Brain microvascular endothelial cell (primary cell): ENCODE measurements at regions not wholly inside any gene's neighbourhood (a gene's known extent, or its start where the extent isn't known, plus 50 kb on each side); places are given as distances from the start of the nearest gene placed in this dataset.

Experiments
- DNase-seq: peaks from one replicate; pipeline ENCODE4 v3.0.0-alpha.2; 2020
- H3K27ac ChIP-seq: fragments of 250-450 bp; sonication (Bioruptor Pico); 2 replicates; pipeline ENCODE4 v1.5.1; 2020; ENCODE audit warnings: mild to moderate bottlenecking, moderate library complexity
- H3K27me3 ChIP-seq: fragments of 250-450 bp; sonication (Bioruptor Pico); replicated peaks from 2 replicates; pipeline ENCODE4 v1.5.1; 2020; ENCODE audit warnings: mild to moderate bottlenecking
- H3K36me3 ChIP-seq: fragments of 250-450 bp; sonication (Bioruptor Pico); replicated peaks from 2 replicates; pipeline ENCODE4 v1.5.1; 2020; ENCODE audit warnings: mild to moderate bottlenecking
- H3K4me3 ChIP-seq: 2 replicates; pipeline ENCODE4 v1.5.1; 2011; ENCODE audit warnings: low read depth, mild to moderate bottlenecking, control low read depth, low read length, moderate library complexity
- in situ Hi-C: cut with HindIII; loops from 2 replicates; pipeline ENCODE4 v1.10.0; 2017; ENCODE audit warnings: low sequenced_read_pairs, low pct_ligation_motif_present
- TF ChIP-seq, protein P1 (sequence below): IDR thresholded peaks from 2 replicates; pipeline ENCODE4 v1.5.1; 2011; ENCODE audit warnings: low read depth, mild to moderate bottlenecking, moderate library complexity, low read length, control low read depth, inconsistent platforms; ENCODE audit errors: missing control alignments

DNA sequence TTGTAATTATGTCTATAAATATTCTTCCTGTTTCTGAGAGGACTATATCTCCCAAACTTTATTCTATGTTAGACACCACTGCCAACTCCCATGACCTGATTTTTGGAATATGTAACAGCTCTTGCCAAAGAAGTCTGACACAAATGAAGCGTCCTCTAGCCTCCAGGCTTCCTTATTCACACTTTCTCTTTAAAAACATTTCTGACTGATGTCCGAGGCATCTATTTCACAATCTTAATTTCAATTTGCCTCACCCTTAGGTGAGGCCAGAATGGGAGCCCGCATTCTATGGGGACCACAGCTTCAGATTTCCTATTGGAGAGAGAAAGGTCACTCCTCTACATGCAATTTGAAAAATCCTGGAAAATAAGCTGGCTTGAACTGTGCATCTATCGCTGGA is 873.2 kb downstream of the GATA3 start:
- DNase-seq, result no peak
- Histone ChIP-seq H3K27ac (no peak overlapping the region), H3K4me3 (no peak overlapping the region), H3K27me3 (no peaks in the 10 kb centered on the region), H3K36me3 (no peaks in the 10 kb centered on the region)
- in situ Hi-C loops, result no loop called here
- TF ChIP-seq, protein P1, sequence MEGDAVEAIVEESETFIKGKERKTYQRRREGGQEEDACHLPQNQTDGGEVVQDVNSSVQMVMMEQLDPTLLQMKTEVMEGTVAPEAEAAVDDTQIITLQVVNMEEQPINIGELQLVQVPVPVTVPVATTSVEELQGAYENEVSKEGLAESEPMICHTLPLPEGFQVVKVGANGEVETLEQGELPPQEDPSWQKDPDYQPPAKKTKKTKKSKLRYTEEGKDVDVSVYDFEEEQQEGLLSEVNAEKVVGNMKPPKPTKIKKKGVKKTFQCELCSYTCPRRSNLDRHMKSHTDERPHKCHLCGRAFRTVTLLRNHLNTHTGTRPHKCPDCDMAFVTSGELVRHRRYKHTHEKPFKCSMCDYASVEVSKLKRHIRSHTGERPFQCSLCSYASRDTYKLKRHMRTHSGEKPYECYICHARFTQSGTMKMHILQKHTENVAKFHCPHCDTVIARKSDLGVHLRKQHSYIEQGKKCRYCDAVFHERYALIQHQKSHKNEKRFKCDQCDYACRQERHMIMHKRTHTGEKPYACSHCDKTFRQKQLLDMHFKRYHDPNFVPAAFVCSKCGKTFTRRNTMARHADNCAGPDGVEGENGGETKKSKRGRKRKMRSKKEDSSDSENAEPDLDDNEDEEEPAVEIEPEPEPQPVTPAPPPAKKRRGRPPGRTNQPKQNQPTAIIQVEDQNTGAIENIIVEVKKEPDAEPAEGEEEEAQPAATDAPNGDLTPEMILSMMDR, result no peak

DNA sequence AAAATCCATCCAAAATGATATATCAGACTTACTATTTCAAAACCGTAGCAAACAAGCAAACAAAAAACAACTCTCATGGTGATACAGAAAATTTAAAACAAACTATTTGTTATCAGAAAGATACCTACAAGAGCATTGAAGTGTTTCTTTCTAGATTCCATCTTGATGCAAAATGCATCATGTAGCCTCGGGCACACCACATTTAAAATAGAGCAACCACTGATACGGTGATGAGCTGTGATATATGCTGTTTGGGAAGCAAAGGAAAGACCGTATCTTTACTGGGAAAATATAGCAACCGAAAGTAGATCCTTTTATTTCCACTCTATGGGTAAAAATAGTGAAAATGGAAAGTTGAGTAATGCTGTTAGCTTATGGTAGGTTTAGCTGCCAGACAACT is 892.0 kb downstream of the GATA3 start:
- in situ Hi-C loops, result no loop called here
- no peak overlapping the region for H3K4me3 ChIP-seq
- TF ChIP-seq, protein P1, result no peak

DNA sequence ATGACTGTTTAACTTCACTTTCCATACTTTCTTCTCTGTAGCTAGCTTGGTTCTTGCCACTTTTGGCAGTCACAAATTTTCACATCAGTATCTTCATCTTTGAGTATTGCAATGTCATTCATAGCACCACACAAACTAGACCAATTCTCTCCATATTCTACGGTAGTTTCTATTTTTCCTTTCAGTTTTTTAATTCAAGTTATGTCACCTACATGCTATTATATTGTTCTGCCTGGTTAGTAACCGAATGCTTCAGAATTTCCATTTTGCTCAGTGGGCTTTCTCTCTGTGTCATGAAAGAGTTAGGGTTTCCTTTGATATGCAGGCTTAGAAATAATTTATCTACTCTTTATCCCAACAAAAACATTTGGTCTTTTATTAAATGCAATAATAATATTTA is 896.5 kb downstream of the GATA3 start:
- Histone ChIP-seq H3K36me3 (no peaks in the 10 kb centered on the region), H3K27me3 (no peaks in the 10 kb centered on the region), H3K27ac (no peak overlapping the region), H3K4me3 (no peak overlapping the region)
- no peak for DNase-seq
- in situ Hi-C loops, result no loop called here
- TF ChIP-seq, protein P1, result no peak

More for the DNA sequence above, 892.0 kb downstream of the GATA3 start:
- no peak overlapping the region for H3K27ac ChIP-seq
- no peaks in the 10 kb centered on the region for H3K27me3 ChIP-seq
- DNase-seq, result no peak
- no peaks in the 10 kb centered on the region for H3K36me3 ChIP-seq

DNA sequence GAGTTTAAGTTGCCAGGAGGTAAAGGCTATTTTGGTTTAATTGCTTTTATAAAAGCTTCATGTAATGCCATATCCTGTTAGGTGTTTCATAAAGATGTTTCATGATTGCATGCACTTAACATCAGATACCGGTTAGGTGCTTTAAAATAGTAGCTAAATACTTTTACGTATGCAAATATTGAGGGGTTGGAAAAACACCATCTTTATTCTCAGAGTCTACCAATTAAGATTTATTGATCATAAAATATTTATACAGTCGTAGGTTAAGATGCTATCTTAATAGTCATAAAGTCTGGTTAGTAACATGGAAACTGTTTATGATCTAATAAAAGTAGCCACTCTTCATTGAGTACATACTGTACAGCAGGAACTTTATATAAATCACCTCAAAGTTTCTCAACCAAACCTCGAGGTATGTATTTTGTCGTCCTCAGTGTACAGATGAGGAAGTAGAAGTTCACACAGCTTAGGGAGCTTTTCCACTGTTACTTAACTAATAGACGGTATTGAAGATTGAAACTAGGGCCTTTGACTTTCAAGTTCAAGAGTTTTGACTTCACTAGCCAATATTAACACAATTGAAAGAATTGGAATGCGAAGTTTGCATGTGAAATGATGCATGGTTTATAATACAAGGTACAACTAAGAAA is 897.1 kb downstream of the GATA3 start:
- no peak overlapping the region for H3K27ac ChIP-seq
- TF ChIP-seq, protein P1, result no peak
- H3K4me3 ChIP-seq, result no peak overlapping the region
- H3K36me3 ChIP-seq, result no peaks in the 10 kb centered on the region
- DNase-seq, result no peak
- no peaks in the 10 kb centered on the region for H3K27me3 ChIP-seq
- in situ Hi-C loops, result no loop called here

DNA sequence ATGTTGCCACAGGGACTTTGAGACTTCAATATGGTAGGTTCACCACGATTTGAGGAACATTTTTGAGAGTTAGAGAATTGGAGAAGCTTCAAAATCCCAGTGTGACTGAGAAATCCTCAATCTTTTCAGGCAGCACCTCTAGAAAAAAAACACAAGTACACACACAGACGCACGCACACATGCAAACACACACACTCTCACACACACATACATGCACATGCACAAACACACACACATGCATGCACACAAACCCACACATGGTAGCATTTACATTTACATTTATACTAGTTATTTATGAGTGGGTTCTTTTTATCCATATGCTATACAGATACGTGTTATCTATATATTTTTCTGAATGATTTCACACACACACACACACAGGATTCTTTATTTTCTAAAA is 901.9 kb downstream of the GATA3 start:
- in situ Hi-C loops, result no loop called here
- no peaks in the 10 kb centered on the region for H3K27me3 ChIP-seq
- H3K27ac ChIP-seq, result no peak overlapping the region
- TF ChIP-seq, protein P1, result no peak
- H3K4me3 ChIP-seq, result no peak overlapping the region
- DNase-seq, result no peak
- no peaks in the 10 kb centered on the region for H3K36me3 ChIP-seq

DNA sequence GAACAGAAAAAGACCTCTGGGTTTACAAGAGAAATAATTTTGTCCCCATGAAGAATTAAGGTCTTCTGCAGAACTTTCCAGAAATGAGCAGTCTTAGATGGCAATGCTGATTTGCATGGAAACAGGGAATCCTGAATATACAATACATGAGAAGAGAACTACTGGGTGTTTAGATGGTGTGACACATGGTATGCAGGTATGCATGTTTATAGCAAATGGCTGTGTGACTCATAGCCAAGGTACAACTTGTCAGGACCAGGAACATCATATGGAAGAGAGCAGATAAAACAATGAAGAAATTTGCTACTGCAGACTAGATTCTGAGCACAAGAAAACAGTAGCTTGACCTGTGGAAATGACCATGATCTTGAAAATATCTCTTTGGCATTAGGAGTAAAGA is 907.8 kb downstream of the GATA3 start:
- no peaks in the 10 kb centered on the region for H3K27me3 ChIP-seq
- in situ Hi-C loops, result no loop called here
- no peaks in the 10 kb centered on the region for H3K36me3 ChIP-seq
- H3K4me3 ChIP-seq, result no peak overlapping the region
- H3K27ac ChIP-seq, result no peak overlapping the region
- DNase-seq, result no peak
- TF ChIP-seq, protein P1, result no peak
